Thyroid gland (tissue), 4 donors: ENCODE measurements at regions not wholly inside any gene's neighbourhood (a gene's known extent, or its start where the extent isn't known, plus 50 kb on each side); places are given as distances from the start of the nearest gene placed in this dataset.

Experiments
- POLR2A ChIP-seq, 2 donors: fragments of 450-650 bp; IDR thresholded peaks; one replicate each; pipeline ENCODE4 v1.6.1; 2017; ENCODE audit warnings: antibody characterized with exemption in 2 of 2, mild to moderate bottlenecking in 2 of 2, moderate library complexity in 1 of 2
- TF ChIP-seq, protein P1 (sequence below), 6 experiments: fragments of 200-600 bp in 3 of 6; fragments of 450-650 bp in 3 of 6; sonication (generic) in 3 of 6; IDR thresholded peaks; one replicate each; pipeline ENCODE4 v1.5.1; 2016 to 2019; ENCODE audit warnings: antibody characterized with exemption in 6 of 6, mild to moderate bottlenecking in 2 of 6, inconsistent platforms in 1 of 6, moderate library complexity in 1 of 6

DNA sequence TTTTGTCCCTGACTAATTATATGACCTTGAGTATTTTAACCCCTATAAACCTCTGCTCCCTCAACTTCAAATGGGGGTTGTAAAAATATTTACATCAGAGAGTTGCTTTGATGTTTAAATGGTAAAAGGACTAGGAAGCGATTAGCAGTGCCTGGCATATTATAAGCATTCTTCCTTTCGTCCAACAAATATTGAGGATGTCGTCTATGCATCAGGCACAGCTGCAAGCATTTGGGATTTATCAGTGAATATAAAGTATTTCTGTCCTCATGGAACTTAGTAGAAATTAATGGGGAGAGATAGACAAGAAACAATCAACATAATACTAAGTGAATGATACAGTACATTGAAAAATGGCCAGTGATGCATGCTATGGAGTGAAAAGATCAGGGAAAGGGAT lies 115.5 kb upstream of the EDNRA start:
- TF ChIP-seq, protein P1, sequence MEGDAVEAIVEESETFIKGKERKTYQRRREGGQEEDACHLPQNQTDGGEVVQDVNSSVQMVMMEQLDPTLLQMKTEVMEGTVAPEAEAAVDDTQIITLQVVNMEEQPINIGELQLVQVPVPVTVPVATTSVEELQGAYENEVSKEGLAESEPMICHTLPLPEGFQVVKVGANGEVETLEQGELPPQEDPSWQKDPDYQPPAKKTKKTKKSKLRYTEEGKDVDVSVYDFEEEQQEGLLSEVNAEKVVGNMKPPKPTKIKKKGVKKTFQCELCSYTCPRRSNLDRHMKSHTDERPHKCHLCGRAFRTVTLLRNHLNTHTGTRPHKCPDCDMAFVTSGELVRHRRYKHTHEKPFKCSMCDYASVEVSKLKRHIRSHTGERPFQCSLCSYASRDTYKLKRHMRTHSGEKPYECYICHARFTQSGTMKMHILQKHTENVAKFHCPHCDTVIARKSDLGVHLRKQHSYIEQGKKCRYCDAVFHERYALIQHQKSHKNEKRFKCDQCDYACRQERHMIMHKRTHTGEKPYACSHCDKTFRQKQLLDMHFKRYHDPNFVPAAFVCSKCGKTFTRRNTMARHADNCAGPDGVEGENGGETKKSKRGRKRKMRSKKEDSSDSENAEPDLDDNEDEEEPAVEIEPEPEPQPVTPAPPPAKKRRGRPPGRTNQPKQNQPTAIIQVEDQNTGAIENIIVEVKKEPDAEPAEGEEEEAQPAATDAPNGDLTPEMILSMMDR (IDR thresholded peaks at IDR 0.05), result no peak
- no peak for TF ChIP-seq POLR2A (IDR thresholded peaks at IDR 0.05)
